GM21619 (cell line): ENCODE measurements at regions not wholly inside any gene's neighbourhood (a gene's known extent, or its start where the extent isn't known, plus 50 kb on each side); places are given as distances from the start of the nearest gene placed in this dataset.

ENCODE experiments used
- ATAC-seq: cut with Tn5 transposase; IDR thresholded peaks from one replicate; pipeline ENCODE4 v1.9.1; 2021; ENCODE audit not compliant: unreplicated experiment

GRCh38 chr16:66290431-66290830 is 76.1 kb upstream of the CDH5 start:
- no peak for ATAC-seq

GRCh38 chr16:66289986-66290385 is 76.5 kb upstream of the CDH5 start:
- no peak for ATAC-seq

GRCh38 chr16:66289051-66289680 is 77.3 kb upstream of the CDH5 start:
- no peak for ATAC-seq

DNA sequence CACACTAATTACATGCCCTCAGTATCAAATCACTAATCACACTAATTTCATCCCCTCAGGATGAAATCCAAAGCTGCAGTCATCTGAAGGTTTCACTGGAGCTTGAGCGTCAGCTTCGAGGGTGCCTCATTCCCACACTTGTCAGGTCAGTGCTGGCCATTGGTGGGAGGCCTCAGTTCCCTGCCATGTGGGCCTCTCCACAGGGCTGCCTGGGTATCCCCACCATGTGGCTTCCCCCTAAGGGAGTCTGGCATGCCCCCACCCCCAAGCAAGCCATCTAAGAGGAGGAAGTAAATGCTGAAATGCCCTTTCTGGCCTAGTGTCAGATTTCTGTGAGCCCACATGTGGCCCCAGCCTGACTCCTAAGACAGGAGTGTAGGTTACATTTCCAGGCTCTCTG is 78.6 kb upstream of the CDH5 start:
- no peak for ATAC-seq

GRCh38 chr16:66287416-66287815 is 79.1 kb upstream of the CDH5 start:
- ATAC-seq = no peak

DNA sequence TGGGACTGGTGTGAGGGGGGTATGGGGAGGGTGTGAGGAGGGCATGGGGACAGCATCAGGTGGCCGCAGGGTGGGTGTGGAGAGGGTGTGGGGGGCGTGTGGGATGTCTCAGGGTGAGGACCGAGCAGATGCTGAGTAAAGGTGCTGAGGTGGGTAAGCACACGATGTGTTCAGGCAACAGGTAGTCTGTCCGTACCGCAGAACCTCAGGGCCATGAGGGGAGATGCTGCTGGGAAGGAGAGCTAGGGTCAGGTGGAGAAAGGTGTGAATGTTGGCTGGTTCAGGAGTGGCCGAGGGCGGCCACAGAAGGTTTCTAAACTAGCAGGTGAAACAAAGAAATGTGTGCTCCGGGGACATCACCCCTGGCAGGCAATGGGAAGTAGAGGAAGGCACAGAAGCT is 80.0 kb upstream of the CDH5 start:
- ATAC-seq = no peak

DNA sequence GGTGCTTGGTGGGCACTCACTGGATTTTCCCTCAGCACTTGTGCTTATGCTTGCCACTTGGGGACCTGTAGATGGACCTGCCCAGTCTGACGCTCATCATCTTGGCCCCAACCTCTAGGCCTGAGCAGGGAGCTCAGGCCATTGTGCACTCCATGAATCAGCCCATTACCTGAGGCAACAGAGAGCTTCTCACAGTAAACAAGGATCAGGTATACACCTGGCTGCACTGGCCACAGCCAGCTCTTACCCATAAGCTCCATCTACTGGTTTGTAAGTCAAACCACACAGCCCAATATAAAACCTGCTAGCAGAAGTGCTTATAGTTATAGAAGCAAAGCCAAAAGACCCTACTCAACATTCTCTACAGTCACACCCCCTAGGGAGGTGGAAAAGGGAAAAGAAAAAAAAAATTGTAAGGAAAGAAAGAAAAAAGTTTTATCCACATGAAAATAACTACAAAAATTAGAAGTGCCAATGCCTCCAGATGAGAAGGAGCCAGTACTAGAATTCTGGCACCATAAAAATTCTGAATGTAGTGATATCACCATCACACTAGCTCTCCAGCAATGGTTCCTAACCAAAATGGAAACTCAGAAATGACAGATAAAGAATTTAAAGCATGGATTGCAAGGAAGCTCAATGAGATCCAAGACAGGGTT is 87.8 kb upstream of the CDH5 start:
- no peak for ATAC-seq

- ATAC-seq = no peak
These were observed 88.4 kb upstream of the CDH5 start for GRCh38 chr16:66278111-66278531.

DNA sequence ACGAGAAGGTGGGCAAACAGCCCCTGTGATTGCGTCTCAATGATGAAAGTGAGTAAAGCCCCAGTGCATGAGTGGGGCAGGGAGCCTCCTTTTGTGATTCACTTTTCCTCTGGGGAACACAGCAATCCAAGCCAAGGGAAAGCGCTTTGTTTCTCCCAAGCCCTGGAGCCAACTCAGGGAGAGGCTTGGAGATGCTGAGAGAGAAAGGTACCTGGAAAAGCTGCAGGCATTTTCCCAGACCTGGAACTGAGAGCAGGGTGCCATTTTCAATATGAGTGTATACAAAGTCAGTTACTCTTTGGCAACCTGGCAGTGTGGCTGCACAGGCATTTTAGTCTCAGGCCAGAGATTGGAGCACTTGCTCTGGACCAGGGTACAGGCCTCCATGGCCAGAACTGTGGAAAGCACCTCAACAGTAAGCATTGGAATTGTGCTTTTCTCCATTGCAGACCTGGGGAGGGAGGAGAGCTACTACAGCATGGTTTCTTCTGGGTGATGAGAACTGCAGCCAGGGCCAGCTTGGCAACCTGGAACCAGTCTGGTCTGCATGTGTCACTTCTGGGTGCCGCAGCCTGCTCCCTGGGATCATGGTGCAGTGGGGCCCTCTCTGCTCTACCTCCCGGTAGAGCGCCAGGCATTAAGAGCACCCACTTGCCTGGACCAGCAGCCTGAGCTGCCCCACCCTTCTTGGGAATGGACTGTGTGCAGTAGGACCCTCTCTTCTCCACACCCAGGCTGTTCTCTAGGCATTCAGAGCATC is 89.0 kb upstream of the CDH5 start:
- no peak for ATAC-seq

- no peak for ATAC-seq
These were observed 90.6 kb upstream of the CDH5 start for GRCh38 chr16:66275775-66276428.

DNA sequence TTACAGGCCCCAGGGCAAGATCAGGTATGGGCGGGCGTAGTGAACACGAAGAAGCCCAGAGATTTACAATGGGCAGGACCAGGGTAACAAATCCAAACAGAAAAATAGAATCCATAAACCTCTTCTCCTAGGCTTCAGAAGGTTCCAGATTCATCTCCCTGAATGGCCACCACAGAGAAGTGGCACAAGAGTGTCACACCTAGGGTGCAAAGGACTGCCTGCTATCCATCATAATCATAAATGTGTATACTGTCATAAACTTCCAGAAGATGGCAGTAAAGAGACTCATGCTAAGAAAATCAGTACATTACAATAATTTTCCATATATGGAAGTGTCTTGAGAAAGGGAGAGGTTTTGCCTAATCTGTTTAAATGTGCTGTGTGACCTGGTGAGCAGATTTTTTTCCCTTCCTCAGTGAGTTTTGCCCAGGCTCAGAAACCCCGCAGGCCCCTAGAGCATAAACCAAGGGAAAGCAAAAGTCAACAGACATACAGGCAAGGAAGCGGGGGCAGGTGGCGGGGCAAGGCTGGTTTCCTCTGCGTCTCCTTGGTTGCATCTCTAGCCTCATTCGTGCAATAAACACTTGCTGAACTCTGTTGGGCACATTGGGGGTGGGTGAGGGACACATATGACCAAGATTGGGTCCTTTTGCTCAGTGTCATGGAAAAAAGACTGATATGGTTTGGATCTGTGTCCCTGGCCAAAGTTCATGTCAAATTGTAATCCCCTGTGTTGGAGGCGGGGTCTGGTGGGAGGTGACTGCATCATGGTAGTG is 92.0 kb upstream of the CDH5 start:
- no peak for ATAC-seq

DNA sequence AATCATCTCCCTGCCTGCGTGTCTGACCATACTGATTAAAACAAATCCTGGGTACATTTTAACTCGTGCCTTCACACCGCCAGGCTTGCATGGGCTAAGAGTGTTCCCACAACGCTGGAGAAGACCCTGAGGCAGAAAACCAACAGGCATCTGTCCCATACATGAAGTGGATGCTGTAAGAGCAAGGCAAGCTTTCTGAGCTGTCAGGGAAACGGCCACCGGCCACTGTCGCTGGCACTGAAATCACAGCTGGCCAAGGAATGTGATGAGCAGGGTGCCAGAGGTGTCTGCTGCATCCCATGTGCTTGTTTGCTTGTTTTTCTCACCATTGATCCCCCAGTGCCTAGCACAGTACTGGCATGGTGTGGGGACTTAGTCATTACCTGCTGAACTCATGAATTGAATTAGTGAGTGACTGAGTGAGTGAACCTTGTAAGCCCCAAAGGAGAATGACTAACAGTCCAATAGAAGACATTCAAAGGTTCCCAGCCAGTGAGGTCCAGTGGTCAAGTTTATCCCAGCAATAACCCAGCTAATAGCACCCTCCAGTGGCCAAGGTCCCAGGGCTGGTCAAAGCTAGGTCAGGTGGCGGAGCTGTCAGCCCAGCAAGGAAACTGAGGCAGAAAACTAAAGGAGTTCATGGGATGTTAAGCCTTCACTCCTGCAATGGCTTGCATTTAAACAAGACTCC is 92.7 kb upstream of the CDH5 start:
- no peak for ATAC-seq

GRCh38 chr16:66273053-66273452 is 93.4 kb upstream of the CDH5 start:
- no peak for ATAC-seq

- ATAC-seq = no peak
These were observed 94.0 kb upstream of the CDH5 start for GRCh38 chr16:66272461-66272860.

DNA sequence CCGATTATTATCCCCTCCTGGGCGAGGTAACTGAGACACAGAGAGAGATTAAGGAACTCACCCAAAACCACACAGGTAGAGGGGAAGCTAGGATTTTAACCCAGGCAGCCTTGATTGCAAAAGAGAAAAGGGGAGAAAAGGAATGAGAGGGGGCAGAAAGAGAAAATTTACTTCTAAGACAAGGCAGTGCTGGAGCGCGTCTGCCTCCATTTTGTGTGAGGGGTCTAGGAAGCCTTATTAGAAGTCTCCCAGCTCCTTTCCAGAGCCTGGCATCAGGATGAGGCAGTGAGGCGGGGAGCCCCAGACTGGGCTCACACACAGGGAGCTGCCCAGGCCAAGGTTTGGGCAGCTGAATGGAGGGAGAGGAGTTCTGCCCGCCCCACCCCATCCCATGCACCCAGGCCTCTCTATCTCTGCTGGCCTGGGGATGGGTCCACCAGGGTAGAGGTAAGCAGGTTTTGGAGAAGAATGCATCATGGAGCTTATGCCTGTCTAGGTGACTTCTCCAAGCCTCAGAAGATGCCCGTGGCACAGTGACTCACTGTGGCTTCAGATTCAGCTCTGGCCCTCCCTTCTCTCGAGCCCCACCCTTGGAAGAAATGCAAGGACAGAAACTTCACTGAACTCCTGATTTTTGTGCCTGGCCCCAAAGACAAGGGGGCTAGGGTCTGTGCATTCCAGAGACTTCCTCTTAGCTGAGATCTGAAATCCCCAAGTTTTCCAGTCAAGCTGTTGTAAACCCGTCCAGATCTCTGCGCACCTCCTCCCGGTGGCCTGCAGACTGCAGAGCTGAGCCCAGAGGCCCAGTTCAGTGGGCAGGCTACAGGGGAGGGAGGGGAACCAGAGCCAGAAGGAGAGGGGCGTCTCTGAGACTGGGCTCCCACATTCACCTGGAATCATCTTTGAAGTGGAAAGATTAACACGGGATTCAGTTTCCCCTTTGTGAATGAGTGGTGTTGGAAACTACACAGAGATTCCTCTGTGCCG is 95.1 kb upstream of the CDH5 start:
- no peak for ATAC-seq

DNA sequence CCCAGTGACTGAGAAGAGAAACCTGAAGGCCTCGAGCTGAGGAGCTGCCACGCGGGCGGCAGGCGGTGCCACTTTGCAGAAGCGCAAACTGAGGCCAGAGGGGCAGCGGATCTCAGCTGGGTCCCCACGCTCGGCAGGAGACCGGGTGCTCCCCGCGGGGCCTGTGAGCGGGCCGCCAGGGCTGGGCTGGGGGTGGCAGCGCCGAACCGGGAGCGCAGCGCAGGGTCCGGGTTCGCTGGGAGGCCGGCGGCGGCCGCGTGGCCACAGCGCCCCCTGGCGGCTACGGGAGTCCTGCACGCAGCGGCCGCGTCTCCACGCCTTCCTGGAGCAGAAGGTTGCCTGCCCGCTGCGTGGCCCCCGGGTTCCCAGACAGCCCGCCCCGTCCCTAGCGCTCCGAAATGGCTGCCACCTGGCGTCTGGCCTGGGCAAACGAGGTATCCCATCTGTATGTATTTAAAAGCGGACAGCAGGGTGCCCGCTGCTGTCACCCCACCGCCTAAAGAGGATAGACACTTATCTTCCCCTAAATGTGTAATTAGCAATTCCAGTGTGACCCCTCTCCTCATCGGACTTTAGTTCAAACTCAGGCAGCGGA is 96.1 kb upstream of the CDH5 start:
- peak; percentile 69 for ATAC-seq

DNA sequence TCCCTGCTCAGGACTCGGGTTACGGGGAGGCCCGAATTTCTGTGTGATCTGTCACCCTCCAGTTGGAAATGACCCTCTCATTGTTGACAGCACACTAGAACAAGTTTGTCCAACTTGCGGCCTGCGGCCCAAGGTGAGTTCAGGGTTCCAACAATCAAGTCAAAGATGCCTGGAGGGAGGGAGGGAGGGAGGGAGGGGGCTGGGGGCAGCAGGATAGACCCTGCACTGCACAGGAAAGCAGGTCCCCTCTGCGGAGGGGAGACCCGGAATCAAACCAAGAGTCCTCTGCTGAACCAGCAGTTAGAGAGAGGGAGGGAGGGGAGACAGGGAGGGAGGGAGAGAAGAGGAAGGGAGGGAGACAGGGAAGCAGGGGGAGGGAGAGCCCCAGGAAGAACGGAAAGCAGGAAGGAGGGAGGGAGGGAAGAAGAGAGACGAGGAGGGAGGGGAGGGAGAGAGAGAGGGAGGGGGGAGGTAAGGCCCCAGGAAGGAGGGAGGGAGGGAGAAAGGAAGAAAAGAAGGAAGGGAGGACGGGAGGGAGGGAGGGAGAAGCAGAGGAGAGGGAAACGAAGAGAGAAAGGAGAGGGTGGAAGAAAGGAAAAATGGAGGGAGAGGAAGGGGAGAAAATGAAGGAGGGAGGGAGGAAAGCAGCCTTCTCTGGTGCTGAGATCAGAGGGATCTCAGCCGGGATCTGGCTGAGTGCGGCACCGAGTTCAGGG is 96.7 kb upstream of the CDH5 start:
- ATAC-seq = no peak
